SK-N-SH (cell line): ENCODE measurements at regions not wholly inside any gene's neighbourhood (a gene's known extent, or its start where the extent isn't known, plus 50 kb on each side); places are given as distances from the start of the nearest gene placed in this dataset.

Experiments used
- CTCF ChIA-PET: fragments of 300-600, 350-600 bp; formaldehyde crosslinking; extraction: SDS; loops from one replicate; lab custom pipeline; 2021; lab: Yijun Ruan, JAX
- POLR2A ChIA-PET: fragments of 350-600 bp; sonication (Branson Sonifier 250); formaldehyde crosslinking; extraction: SDS; loops from one replicate; lab custom pipeline; 2020; ENCODE audit warnings: antibody characterized with exemption, inconsistent platforms; lab: Yijun Ruan, JAX
- DNase-seq: peaks from one replicate; pipeline ENCODE4 v3.0.0; 2012
- H2AFZ ChIP-seq: fragments of 200-600 bp; sonication (generic); 2 replicates; pipeline ENCODE4 v1.8.1; 2016; ENCODE audit warnings: antibody characterized with exemption, mild to moderate bottlenecking, low read depth
- H3F3A ChIP-seq: fragments of 200-600 bp; sonication (generic); replicated peaks from 2 replicates; pipeline ENCODE3; 2016; ENCODE audit warnings: antibody characterized with exemption, mild to moderate bottlenecking; ENCODE audit not compliant: insufficient read depth
- H3K27ac ChIP-seq, 2 experiments: fragments of 200-500 bp in 1 of 2; fragments of 200-600 bp in 1 of 2; sonication (Bioruptor generic) in 1 of 2; sonication (generic), shearing (Covaris generic) in 1 of 2; 2 replicates each; pipeline versions ENCODE4 v1.5.1 to v1.6.1; 2014 to 2016; ENCODE audit warnings: low read depth in 2 of 2, inconsistent platforms in 1 of 2, low read length in 1 of 2, mild to moderate bottlenecking in 1 of 2, mixed read lengths in 1 of 2
- H3K27me3 ChIP-seq: fragments of 200-600 bp; sonication (generic), shearing (Covaris generic); 2 replicates; pipeline ENCODE4 v1.6.1; 2016; ENCODE audit warnings: mixed run types; ENCODE audit not compliant: insufficient read depth
- H3K36me3 ChIP-seq, 2 experiments: fragments of 200-500 bp in 1 of 2; fragments of 200-600 bp in 1 of 2; sonication (Bioruptor generic) in 1 of 2; sonication (generic) in 1 of 2; replicated peaks in 1 of 2; 2 replicates each; pipeline versions ENCODE3 to v1.5.1; 2014 to 2016; ENCODE audit warnings: low read length in 1 of 2, mild to moderate bottlenecking in 1 of 2; ENCODE audit not compliant: insufficient read depth in 2 of 2, control insufficient read depth in 1 of 2
- H3K4me1 ChIP-seq, 2 experiments: fragments of 200-500 bp in 1 of 2; fragments of 200-600 bp in 1 of 2; sonication (Bioruptor generic) in 1 of 2; sonication (generic), shearing (Covaris generic) in 1 of 2; 2 replicates each; pipeline versions ENCODE4 v1.5.1 to v1.6.1; 2014 to 2016; ENCODE audit warnings: low read depth in 1 of 2, low read length in 1 of 2, mixed run types in 1 of 2; ENCODE audit not compliant: insufficient read depth in 2 of 2, control insufficient read depth in 1 of 2
- H3K4me2 ChIP-seq: fragments of 200-600 bp; sonication (generic), shearing (Covaris generic); 2 replicates; pipeline ENCODE4 v1.6.1; 2017; ENCODE audit warnings: mixed run types
- H3K4me3 ChIP-seq, 2 experiments: fragments of 200-500 bp in 1 of 2; fragments of 200-600 bp in 1 of 2; sonication (Bioruptor generic) in 1 of 2; sonication (generic), shearing (Covaris generic) in 1 of 2; 2 replicates each; pipeline versions ENCODE4 v1.5.1 to v1.8.1; 2014 to 2016; ENCODE audit warnings: low read depth in 2 of 2, inconsistent platforms in 1 of 2, low read length in 1 of 2, mild to moderate bottlenecking in 1 of 2, mixed read lengths in 1 of 2, moderate library complexity in 1 of 2
- H3K79me2 ChIP-seq: fragments of 200-600 bp; sonication (generic); 2 replicates; pipeline ENCODE4 v1.8.1; 2017; ENCODE audit warnings: mild to moderate bottlenecking; ENCODE audit not compliant: insufficient read depth
- H3K9ac ChIP-seq: fragments of 200-600 bp; sonication (generic); 2 replicates; pipeline ENCODE4 v1.6.1; 2017; ENCODE audit warnings: mixed run types
- H3K9me2 ChIP-seq: fragments of 200-600 bp; sonication (generic); 2 replicates; pipeline ENCODE4 v1.6.1; 2017; ENCODE audit warnings: mixed run types
- H3K9me3 ChIP-seq: fragments of 200-600 bp; sonication (generic); 2 replicates; pipeline ENCODE4 v1.6.1; 2017; ENCODE audit warnings: mixed run types, mild to moderate bottlenecking, moderate library complexity
- H4K20me1 ChIP-seq: fragments of 200-600 bp; sonication (generic); 2 replicates; pipeline ENCODE4 v1.6.1; 2017; ENCODE audit warnings: mild to moderate bottlenecking, mixed run types; ENCODE audit not compliant: insufficient read depth
- EP300 ChIP-seq, 2 experiments: IDR thresholded peaks; 2 replicates each; pipeline versions ENCODE4 v1.4.0 to v1.6.1; 2012; ENCODE audit warnings: borderline replicate concordance in 1 of 2, low read depth in 1 of 2, low read length in 1 of 2
- EZH2phosphoT487 ChIP-seq: fragments of 200-600 bp; sonication (generic); IDR thresholded peaks from 2 replicates; pipeline ENCODE4 v1.6.1; 2017; ENCODE audit warnings: low read depth, mixed run types, mild to moderate bottlenecking, antibody characterized with exemption, moderate library complexity, borderline replicate concordance
- FOXJ3 ChIP-seq: sonication (generic); formaldehyde crosslinking; IDR thresholded peaks from 2 replicates; pipeline ENCODE4 v1.5.1; 2020; ENCODE audit warnings: mild to moderate bottlenecking, missing genetic modification reagents
- GATA2 ChIP-seq: sonication (generic); formaldehyde crosslinking; IDR thresholded peaks from 2 replicates; pipeline ENCODE4 v1.5.0; 2020; ENCODE audit warnings: mild to moderate bottlenecking, missing genetic modification reagents
- IRF3 ChIP-seq: fragments of 150-350 bp; IDR thresholded peaks from 2 replicates; pipeline ENCODE4 v1.6.1; 2016; ENCODE audit warnings: mild to moderate bottlenecking, low read depth, low read length
- MXI1 ChIP-seq: IDR thresholded peaks from 2 replicates; pipeline ENCODE4 v1.6.1; 2012; ENCODE audit warnings: mild to moderate bottlenecking, low read depth, low read length, improper control_type of control experiment
- NFIC ChIP-seq: IDR thresholded peaks from 2 replicates; pipeline ENCODE4 v1.4.0; 2012; ENCODE audit warnings: borderline replicate concordance
- PBX3 ChIP-seq: IDR thresholded peaks from 2 replicates; pipeline ENCODE4; 2012
- POLR2AphosphoS5 ChIP-seq: IDR thresholded peaks from 2 replicates; pipeline ENCODE4 v1.6.1; 2012; ENCODE audit warnings: low read depth, low read length
- RFX5 ChIP-seq: IDR thresholded peaks from 2 replicates; pipeline ENCODE4 v1.6.1; 2012; ENCODE audit warnings: mild to moderate bottlenecking, improper control_type of control experiment, low read length
- TAF1 ChIP-seq: IDR thresholded peaks from 2 replicates; pipeline ENCODE4 v1.6.1; 2012; ENCODE audit warnings: low read depth, mild to moderate bottlenecking, low read length, moderate library complexity, borderline replicate concordance
- TCF12 ChIP-seq: IDR thresholded peaks from 2 replicates; pipeline ENCODE4 v1.4.0; 2012
- USF1 ChIP-seq: IDR thresholded peaks from 2 replicates; pipeline ENCODE4 v1.4.0; 2012; ENCODE audit warnings: low read depth, borderline replicate concordance
- ZBTB33 ChIP-seq: IDR thresholded peaks from 2 replicates; pipeline ENCODE4 v1.4.0; 2012; ENCODE audit warnings: low read depth, borderline replicate concordance
- WGBS: methylation state at CpG from one replicate; pipeline ENCODE4 v1.1.6; 2017; ENCODE audit warnings: low lambda C conversion rate; 5-methylcytosine and 5-hydroxymethylcytosine counted together

GRCh38 chr20:20933142-20933958 lies 172.8 kb downstream of the LINC00237 start:
- 12% methylated on average over 19 of the region's 19 CpGs for WGBS

More at GRCh38 chr20:20933142-20933958, 172.8 kb downstream of the LINC00237 start:
- no peaks in the 10 kb centered on the region for H3K79me2 ChIP-seq
- no peak overlapping the region for H2AFZ ChIP-seq
- no peaks in the 10 kb centered on the region for H3K9me2 ChIP-seq
- H3K27ac ChIP-seq: no peak overlapping the region
- no peaks in the 10 kb centered on the region for H3K9me3 ChIP-seq
- no peaks in the 10 kb centered on the region for H3K36me3 ChIP-seq
- H3K4me3 ChIP-seq: no peak overlapping the region
- TF ChIP-seq IRF3 (no peak), GATA2 (CRISPR knock-in tag) (no peak), ZBTB33 (no peak), EZH2phosphoT487 (no peak), USF1 (no peak), RFX5 (no peak), MXI1 (no peak), POLR2AphosphoS5 (no peak), FOXJ3 (CRISPR knock-in tag) (no peak), PBX3 (no peak), EP300 (IDR thresholded peaks at IDR 0.05; ENCODE audit: borderline replicate concordance in 1 of 2, low read depth in 1 of 2, low read length in 1 of 2) (no peak), TAF1 (no peak), TCF12 (no peak), NFIC (no peak)
- TF ChIP-seq, all 33 proteins: peak for 0
- H4K20me1 ChIP-seq: no peaks in the 10 kb centered on the region
- no peaks in the 10 kb centered on the region for H3K4me1 ChIP-seq
- H3K4me2 ChIP-seq: no peak overlapping the region
- H3K27me3 ChIP-seq: no peaks in the 10 kb centered on the region; the same call in 1 of the 2 replicates
- no peak overlapping the region for H3K9ac ChIP-seq
- H3F3A ChIP-seq: no peaks in the 10 kb centered on the region
- CTCF ChIA-PET: no interaction called here
- POLR2A ChIA-PET: no interaction called here
- no peak for DNase-seq
